ENCODE measurements at regions not wholly inside any gene's neighbourhood (a gene's known extent, or its start where the extent isn't known, plus 50 kb on each side); places are given as distances from the start of the nearest gene placed in this dataset.

GRCh38 chr7:41110186-41110585, 592.7 kb downstream of the INHBA start:
- TF ChIP-seq POLR2AphosphoS5 (IDR thresholded peaks at IDR 0.05) (no peak), POLR2A (IDR thresholded peaks at IDR 0.05) (no peak), CTCF (IDR thresholded peaks at IDR 0.05) (no peak), EP300 (IDR thresholded peaks at IDR 0.05; ENCODE audit: low read depth) (no peak)
- H3K9me3 ChIP-seq: no peaks in the 10 kb centered on the region
- intact Hi-C loops (cut with DNase I; ENCODE audit: low total_unique reads): no loop called here
- no peak overlapping the region for H3K4me3 ChIP-seq
- no peak for DNase-seq
- no peaks in the 10 kb centered on the region for H3K27me3 ChIP-seq
- no peaks in the 10 kb centered on the region for H3K36me3 ChIP-seq
- H3K27ac ChIP-seq: no peak overlapping the region
- 82 to 88% methylated on average over 1 of the region's 1 CpG for WGBS, 2 donors (ENCODE audit: low coverage in 1 of 2)
- H3K4me1 ChIP-seq: no peaks in the 10 kb centered on the region
- in situ Hi-C loops (cut with MboI; ENCODE audit: low pct_ligation_motif_present in 1 of 4, low pct_unique_long_range_greater_than_20kb in 1 of 4, low sequenced_read_pairs in 3 of 4): no loop called here

- Histone ChIP-seq H3K4me3 (no peak overlapping the region), H3K9me3 (no peaks in the 10 kb centered on the region), H3K4me1 (no peaks in the 10 kb centered on the region), H3K27ac (no peak overlapping the region), H3K36me3 (no peaks in the 10 kb centered on the region), H3K27me3 (no peaks in the 10 kb centered on the region)
- intact Hi-C loops (cut with DNase I; ENCODE audit: low total_unique reads): no loop called here
- in situ Hi-C loops (cut with MboI; ENCODE audit: low pct_ligation_motif_present in 1 of 4, low pct_unique_long_range_greater_than_20kb in 1 of 4, low sequenced_read_pairs in 3 of 4): no loop called here
- no peak for TF ChIP-seq EP300 (IDR thresholded peaks at IDR 0.05; ENCODE audit: low read depth)
- no peak for TF ChIP-seq CTCF (IDR thresholded peaks at IDR 0.05)
- no peak for TF ChIP-seq POLR2A (IDR thresholded peaks at IDR 0.05)
- no peak for TF ChIP-seq POLR2AphosphoS5 (IDR thresholded peaks at IDR 0.05)
- DNase-seq: no peak
Measured at GRCh38 chr7:41108821-41109220, 594.1 kb downstream of the INHBA start.

GRCh38 chr7:41107938-41108448, 594.9 kb downstream of the INHBA start:
- intact Hi-C loops (cut with DNase I; ENCODE audit: low total_unique reads) (no loop called here), in situ Hi-C loops (cut with MboI; ENCODE audit: low pct_ligation_motif_present in 1 of 4, low pct_unique_long_range_greater_than_20kb in 1 of 4, low sequenced_read_pairs in 3 of 4) (no loop called here)
- H3K4me1 ChIP-seq: no peaks in the 10 kb centered on the region
- no peaks in the 10 kb centered on the region for H3K9me3 ChIP-seq
- DNase-seq: no peak
- H3K27ac ChIP-seq: no peak overlapping the region
- no peak overlapping the region for H3K4me3 ChIP-seq
- no peaks in the 10 kb centered on the region for H3K27me3 ChIP-seq
- WGBS, 2 donors (ENCODE audit: low coverage in 1 of 2): 32 to 48% methylated on average over 6 of the region's 6 CpGs
- H3K36me3 ChIP-seq: no peaks in the 10 kb centered on the region
- no peak for TF ChIP-seq EP300 (IDR thresholded peaks at IDR 0.05; ENCODE audit: low read depth)
- TF ChIP-seq POLR2AphosphoS5 (IDR thresholded peaks at IDR 0.05): no peak
- TF ChIP-seq POLR2A (IDR thresholded peaks at IDR 0.05): no peak
- no peak for TF ChIP-seq CTCF (IDR thresholded peaks at IDR 0.05)

- Histone ChIP-seq H3K27ac (no peak overlapping the region), H3K27me3 (no peaks in the 10 kb centered on the region), H3K36me3 (no peaks in the 10 kb centered on the region), H3K4me1 (no peaks in the 10 kb centered on the region), H3K9me3 (no peaks in the 10 kb centered on the region), H3K4me3 (no peak overlapping the region)
- TF ChIP-seq EP300 (IDR thresholded peaks at IDR 0.05; ENCODE audit: low read depth): no peak
- no peak for TF ChIP-seq POLR2AphosphoS5 (IDR thresholded peaks at IDR 0.05)
- intact Hi-C loops (cut with DNase I; ENCODE audit: low total_unique reads): no loop called here
- 82% methylated on average over 8 of the region's 8 CpGs; no CpG with 5 or more reads in 1 of the 2 donors for WGBS, 2 donors (ENCODE audit: low coverage in 1 of 2)
- in situ Hi-C loops (cut with MboI; ENCODE audit: low pct_ligation_motif_present in 1 of 4, low pct_unique_long_range_greater_than_20kb in 1 of 4, low sequenced_read_pairs in 3 of 4): no loop called here
- DNase-seq: no peak
Measured at GRCh38 chr7:41107330-41107937, 595.5 kb downstream of the INHBA start.

GRCh38 chr7:41104631-41105030, 598.3 kb downstream of the INHBA start:
- Histone ChIP-seq H3K4me1 (no peaks in the 10 kb centered on the region), H3K9me3 (no peaks in the 10 kb centered on the region), H3K4me3 (no peak overlapping the region), H3K36me3 (no peaks in the 10 kb centered on the region), H3K27me3 (no peaks in the 10 kb centered on the region), H3K27ac (no peak overlapping the region)
- 68 to 93% methylated on average over 1 of the region's 1 CpG for WGBS, 2 donors (ENCODE audit: low coverage in 1 of 2)
- no peak for DNase-seq
- in situ Hi-C loops (cut with MboI; ENCODE audit: low pct_ligation_motif_present in 1 of 4, low pct_unique_long_range_greater_than_20kb in 1 of 4, low sequenced_read_pairs in 3 of 4) (no loop called here), intact Hi-C loops (cut with DNase I; ENCODE audit: low total_unique reads) (no loop called here)
- TF ChIP-seq CTCF (IDR thresholded peaks at IDR 0.05): no peak
- TF ChIP-seq EP300 (IDR thresholded peaks at IDR 0.05; ENCODE audit: low read depth): no peak
- no peak for TF ChIP-seq POLR2A (IDR thresholded peaks at IDR 0.05)
